AG08395 (cell line): ENCODE measurements at regions not wholly inside any gene's neighbourhood (a gene's known extent, or its start where the extent isn't known, plus 50 kb on each side); places are given as distances from the start of the nearest gene placed in this dataset.

Source experiments
- DNase-seq: peaks from one replicate; pipeline ENCODE4 v3.0.0; 2012; ENCODE audit warnings: mixed read lengths, low spot score

DNA sequence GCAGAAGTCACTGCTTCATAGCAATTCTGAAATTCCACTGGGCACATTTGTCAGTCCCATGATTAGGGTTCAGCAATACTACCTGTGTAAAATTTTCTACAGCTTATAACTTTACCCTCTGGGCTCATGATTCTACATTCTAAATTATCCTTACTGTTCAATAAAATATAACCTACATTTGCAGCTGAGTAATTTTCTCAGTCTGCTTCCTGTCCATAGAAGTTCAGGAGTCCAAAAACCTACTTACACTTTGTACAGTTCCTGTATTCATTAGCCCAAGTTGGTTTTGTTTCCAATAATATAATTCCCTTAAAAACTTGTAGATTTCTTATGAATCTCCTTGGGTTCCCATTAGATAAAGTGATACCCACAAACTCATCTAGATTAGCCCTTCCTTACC, 295.3 kb downstream of the SP3 start:
- no peak for DNase-seq

DNA sequence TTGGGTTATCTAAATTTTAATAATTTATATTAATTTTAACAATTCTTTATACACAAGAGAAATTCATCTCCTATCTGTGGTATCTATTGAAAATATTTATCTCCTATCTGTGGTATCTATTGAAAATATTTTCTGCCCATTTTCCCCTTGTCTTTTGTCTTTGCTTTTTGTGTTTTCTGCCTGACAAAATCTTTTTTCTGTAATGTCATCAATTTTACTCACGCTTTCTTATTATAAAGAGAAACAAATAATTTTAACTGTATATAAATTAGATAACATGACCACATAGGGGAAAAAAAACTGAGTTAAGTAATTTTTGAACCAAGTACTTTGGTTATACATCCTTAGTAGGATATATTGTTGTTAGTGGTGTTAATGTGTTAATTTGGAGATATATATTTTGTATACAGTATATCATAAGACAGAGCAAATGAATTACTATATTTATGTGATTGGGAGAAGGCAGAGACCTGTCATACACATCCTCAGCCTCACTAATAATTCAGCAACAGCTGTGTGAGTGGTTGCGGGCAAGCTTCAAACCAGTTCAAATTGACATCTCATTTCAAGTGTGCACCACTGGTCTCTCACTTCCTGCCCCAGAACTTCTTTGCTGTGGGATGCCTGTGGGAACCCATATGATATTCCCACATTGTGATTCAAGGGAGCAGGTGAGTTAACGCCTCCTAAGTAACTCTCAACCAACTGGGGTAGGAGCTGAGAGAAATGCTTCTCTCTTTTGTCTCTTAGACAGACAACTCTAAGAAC, 292.4 kb downstream of the SP3 start:
- no peak for DNase-seq

DNA sequence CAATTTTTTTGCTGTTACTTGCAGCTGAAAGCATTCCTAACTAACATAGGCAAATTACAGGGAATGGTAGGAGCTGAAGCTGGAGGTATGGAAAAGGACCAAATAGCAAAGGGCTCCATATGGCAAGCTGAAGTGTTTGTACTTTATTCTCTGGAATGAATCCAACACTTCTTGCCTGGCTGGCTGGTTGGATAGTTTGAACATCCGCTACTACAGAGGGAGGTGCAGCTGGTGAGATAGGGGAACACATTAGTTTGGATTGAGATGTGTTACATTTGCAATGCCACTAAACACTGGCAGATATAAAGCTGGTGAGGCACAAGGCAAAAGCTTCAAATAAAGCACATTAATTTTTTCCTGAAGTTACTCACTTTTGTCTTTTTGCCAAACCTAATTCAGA, 291.5 kb downstream of the SP3 start:
- DNase-seq: no peak

DNA sequence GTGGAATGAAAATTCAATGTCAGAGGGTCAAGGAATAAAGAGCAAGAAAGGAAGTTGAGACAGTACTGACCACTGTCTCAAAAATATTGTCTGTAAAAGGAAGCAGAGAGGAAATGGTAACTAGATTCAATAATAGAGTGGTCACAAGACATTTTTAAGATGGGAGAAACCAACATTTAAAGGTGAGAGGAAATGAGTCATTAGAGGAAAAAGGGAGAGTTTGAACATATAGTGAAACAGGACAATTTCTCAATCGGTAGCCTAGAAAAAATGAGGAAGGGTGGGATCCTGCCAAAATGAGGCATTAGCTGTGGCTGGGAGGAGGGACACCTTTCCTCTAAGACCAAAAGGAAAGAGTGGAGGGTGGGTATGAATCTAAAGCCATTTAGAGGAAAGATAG, 288.5 kb downstream of the SP3 start:
- no peak for DNase-seq

GRCh38 chr2:173678186-173678585, 287.0 kb downstream of the SP3 start:
- no peak for DNase-seq

GRCh38 chr2:173680574-173680973, 284.6 kb downstream of the SP3 start:
- no peak for DNase-seq

DNA sequence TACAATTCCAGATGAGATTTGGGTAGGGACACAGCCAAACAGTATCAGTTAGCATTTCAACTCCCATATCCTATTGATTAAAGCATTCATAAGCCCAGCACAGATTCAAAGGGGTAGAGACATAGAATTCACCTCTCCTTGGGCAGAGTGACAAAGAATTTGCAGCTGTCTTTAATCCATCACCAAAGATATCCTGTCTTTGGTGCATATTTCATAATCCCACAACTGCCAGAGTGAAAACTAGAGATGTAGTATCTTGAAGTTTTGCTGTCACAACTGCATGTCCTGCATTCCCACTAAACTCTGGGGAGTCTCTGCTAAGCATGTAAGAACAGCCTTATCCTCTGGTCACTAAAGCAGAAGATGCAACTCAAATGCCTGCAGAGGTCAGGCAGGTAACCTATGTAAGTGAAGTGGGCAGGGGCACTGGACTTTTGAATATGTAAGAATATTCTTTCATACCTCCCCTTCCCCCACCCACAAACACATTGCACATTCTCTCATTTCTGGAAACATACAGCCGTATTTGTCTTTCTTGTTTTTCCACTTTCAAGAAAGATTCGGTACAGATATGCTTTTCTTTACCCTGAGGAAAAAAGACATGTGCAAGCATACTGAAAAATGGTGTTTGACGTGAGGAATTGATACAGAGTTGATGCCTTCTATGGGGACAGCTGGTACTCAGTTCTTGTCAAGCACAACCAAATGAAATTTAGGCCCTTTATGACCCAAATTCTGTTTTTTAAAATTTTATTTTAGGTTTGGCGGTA, 283.1 kb downstream of the SP3 start:
- DNase-seq: no peak

DNA sequence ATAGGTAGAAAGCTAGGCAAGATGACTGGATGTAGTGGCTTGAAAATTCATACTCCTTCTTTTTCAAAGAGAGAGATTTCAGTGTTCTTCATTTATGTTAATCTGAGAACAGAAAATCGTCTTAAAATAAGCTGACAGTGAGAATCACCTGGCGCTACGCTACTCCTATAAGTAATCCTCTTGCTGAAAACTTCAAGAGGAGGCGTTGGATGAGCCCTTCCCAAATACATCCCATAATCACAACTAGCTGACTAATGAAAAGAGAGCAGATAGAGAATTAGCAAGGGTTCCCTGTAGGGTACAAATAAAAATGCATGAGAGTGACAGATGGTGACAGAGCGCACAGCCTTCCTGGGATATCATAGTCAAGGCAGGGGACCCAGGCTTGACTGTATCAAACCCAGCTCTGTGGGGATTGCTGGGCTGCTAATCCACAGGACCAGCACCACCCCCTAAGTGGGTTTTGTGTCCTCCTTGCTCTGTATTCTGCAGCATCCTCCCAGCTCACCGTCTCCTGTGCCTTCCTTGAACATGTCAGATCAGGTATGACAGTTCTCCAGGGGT, 280.2 kb downstream of the SP3 start:
- DNase-seq: no peak

GRCh38 chr2:173690349-173690748, 274.8 kb downstream of the SP3 start:
- no peak for DNase-seq

GRCh38 chr2:173692068-173692467, 273.1 kb downstream of the SP3 start:
- no peak for DNase-seq

- DNase-seq: no peak
Observed at GRCh38 chr2:173693044-173693589, 272.1 kb downstream of the SP3 start.

- DNase-seq: no peak
Observed at GRCh38 chr2:173696274-173696673, 268.9 kb downstream of the SP3 start.

GRCh38 chr2:173697929-173698328, 267.2 kb downstream of the SP3 start:
- no peak for DNase-seq

DNA sequence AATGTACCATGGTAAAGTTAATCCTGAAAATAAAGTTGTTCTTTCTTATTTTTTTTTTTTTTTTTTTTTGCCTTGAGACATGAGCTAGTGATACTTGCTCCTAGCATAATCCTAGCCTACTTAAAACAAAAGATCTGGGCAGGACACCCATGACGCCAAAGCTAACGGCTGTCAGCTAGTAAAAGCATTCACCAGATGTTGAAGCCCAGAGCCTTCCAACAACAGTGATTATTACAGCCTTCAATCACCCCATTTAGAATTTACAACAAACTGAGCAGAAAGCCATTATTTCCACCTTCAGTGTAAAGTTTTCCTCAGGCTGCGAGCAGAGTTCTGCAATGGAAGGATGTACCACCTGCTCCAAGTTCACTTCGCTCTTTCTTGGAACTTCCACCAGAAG, 259.5 kb downstream of the SP3 start:
- DNase-seq: no peak

- no peak for DNase-seq
Observed at GRCh38 chr2:173706936-173707335, 258.2 kb downstream of the SP3 start.

DNA sequence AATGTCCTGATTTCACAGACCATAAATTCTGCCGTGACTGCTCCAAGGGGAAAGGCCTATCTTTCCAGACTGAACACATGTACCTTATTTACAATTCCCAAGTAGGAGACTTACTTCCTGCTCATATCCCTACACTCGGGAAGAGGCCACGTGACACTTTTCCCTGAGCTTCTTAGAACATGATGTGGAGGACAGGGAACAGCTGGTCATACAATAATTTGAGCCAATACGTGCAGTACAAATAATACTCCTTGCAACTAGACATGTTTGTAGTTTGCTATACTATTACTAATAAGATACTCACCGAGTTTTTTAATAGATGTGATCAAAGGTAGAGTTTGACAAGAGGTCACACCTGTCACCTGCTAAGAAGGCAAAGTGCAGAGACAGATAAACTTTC, 256.4 kb downstream of the SP3 start:
- no peak for DNase-seq

GRCh38 chr2:173711816-173712215, 253.4 kb downstream of the SP3 start:
- DNase-seq: no peak

DNA sequence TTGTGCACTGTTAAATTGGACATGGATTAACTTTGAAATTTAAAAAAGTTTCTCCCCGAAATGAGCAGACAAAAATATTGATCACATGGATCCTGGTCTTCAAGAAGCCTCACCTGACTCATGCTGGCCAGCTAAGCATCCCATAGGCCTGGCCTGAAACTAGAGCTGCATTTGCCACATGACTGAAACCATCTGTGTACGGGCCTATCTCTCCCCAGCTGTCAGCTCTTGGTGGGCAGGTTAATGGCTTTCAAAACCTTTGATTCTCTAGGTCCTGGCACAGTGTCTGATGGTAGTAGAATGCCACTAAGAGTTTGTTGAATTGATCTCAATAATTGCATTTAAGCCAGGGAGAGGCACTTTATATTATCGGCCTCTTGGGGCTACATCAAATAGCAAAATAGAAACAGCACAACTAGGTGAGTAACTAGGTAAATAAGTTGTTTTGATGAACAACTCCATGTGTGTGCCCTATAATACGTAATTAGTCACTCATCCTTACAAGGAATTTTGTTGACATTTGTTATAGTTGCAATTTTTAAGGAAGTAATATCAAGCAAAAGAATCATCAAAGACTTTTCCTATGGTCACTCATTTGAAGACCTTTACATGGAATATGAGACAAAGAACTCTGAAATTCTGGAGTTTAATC, 251.1 kb downstream of the SP3 start:
- DNase-seq: no peak

- no peak for DNase-seq
Observed at GRCh38 chr2:173715441-173715840, 249.7 kb downstream of the SP3 start.

GRCh38 chr2:173716458-173717052, 248.6 kb downstream of the SP3 start:
- no peak for DNase-seq

GRCh38 chr2:173719471-173719870, 245.7 kb downstream of the SP3 start:
- no peak for DNase-seq

DNA sequence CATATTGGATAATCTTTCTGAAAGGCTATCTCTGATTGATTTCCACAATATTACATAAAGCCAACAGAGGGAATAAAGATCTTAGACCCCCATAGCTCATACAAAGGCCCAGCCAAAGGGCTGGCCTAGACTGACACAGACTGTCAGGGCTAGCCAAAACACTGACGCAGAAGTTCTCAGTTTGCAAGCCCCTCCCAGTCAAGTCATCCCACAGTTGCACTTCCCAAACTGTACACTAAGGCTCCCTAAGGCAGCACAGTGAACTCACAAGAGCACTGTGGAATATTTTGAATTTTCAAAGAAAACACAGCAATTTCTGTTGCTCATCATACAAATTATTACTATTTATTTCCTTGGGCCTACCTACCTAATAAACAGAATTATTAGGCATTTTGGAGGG, 244.9 kb downstream of the SP3 start:
- peak; percentile 47 for DNase-seq
